ENCODE measurements at regions not wholly inside any gene's neighbourhood (a gene's known extent, or its start where the extent isn't known, plus 50 kb on each side); places are given as distances from the start of the nearest gene placed in this dataset.

- intact Hi-C loops (cut with DNase I), result loop anchor here (2.0 to 5.0 kb wide), 2 partner anchors 183 to 287 kb away; no protein-coding TSS in a partner anchor
- no peak for DNase-seq
- Histone ChIP-seq H3K27me3 (no peaks in the 10 kb centered on the region), H3K36me3 (no peaks in the 10 kb centered on the region), H3K9ac (ENCODE audit: low read depth in 2 of 2, low read length in 2 of 2) (no peak overlapping the region), H3K27ac (peak overlapping the region; percentile 54), H3K9me3 (no peaks in the 10 kb centered on the region), H3K4me1 (peaks cover 5% of the 10 kb centered on the region), H3K4me3 (no peak overlapping the region)
- no peak for TF ChIP-seq CTCF (IDR thresholded peaks at IDR 0.05)
Measured at GRCh38 chr3:56989977-56990640, 70.4 kb upstream of the SPATA12 start.

GRCh38 chr3:56989169-56989976 is 71.1 kb upstream of the SPATA12 start:
- H3K4me1 ChIP-seq, result peaks cover 5% of the 10 kb centered on the region
- TF ChIP-seq CTCF (IDR thresholded peaks at IDR 0.05), result peak; percentile 10
- DNase-seq, result no peak
- H3K9ac ChIP-seq (ENCODE audit: low read depth in 2 of 2, low read length in 2 of 2), result no peak overlapping the region
- intact Hi-C loops (cut with DNase I), result loop anchor here (2.0 to 5.0 kb wide), 2 partner anchors 182 to 287 kb away; no protein-coding TSS in a partner anchor
- H3K27ac ChIP-seq, result no peak overlapping the region
- no peaks in the 10 kb centered on the region for H3K36me3 ChIP-seq
- H3K9me3 ChIP-seq, result no peaks in the 10 kb centered on the region
- H3K4me3 ChIP-seq, result no peak overlapping the region
- H3K27me3 ChIP-seq, result no peaks in the 10 kb centered on the region

- intact Hi-C loops (cut with DNase I), result loop anchor here (2.0 to 5.0 kb wide), 2 partner anchors 181 to 286 kb away; no protein-coding TSS in a partner anchor
- peak; percentile 66 for TF ChIP-seq CTCF (IDR thresholded peaks at IDR 0.05)
- Histone ChIP-seq H3K4me3 (no peak overlapping the region), H3K9me3 (no peaks in the 10 kb centered on the region), H3K27ac (no peak overlapping the region), H3K36me3 (no peaks in the 10 kb centered on the region), H3K27me3 (no peaks in the 10 kb centered on the region), H3K9ac (ENCODE audit: low read depth in 2 of 2, low read length in 2 of 2) (no peak overlapping the region), H3K4me1 (peaks cover 5% of the 10 kb centered on the region)
- peak; percentile 85 for DNase-seq
Measured at GRCh38 chr3:56988458-56989168, 71.9 kb upstream of the SPATA12 start.

GRCh38 chr3:56987238-56987895 is 73.1 kb upstream of the SPATA12 start:
- intact Hi-C loops (cut with DNase I), result loop anchor here (5.0 kb wide), 1 partner anchor 180 kb away; no protein-coding TSS in a partner anchor
- Histone ChIP-seq H3K9ac (ENCODE audit: low read depth in 2 of 2, low read length in 2 of 2) (no peak overlapping the region), H3K9me3 (no peaks in the 10 kb centered on the region), H3K27me3 (no peaks in the 10 kb centered on the region), H3K36me3 (no peaks in the 10 kb centered on the region), H3K4me3 (no peak overlapping the region), H3K4me1 (peaks cover 5% of the 10 kb centered on the region), H3K27ac (no peak overlapping the region)
- no peak for TF ChIP-seq CTCF (IDR thresholded peaks at IDR 0.05)
- no peak for DNase-seq

- H3K4me3 ChIP-seq, result no peak overlapping the region
- no peak overlapping the region for H3K9ac ChIP-seq (ENCODE audit: low read depth in 2 of 2, low read length in 2 of 2)
- DNase-seq, result no peak
- no peak for TF ChIP-seq CTCF (IDR thresholded peaks at IDR 0.05)
- intact Hi-C loops (cut with DNase I), result loop anchor here (5.0 kb wide), 1 partner anchor 179 kb away; no protein-coding TSS in a partner anchor
- no peaks in the 10 kb centered on the region for H3K27me3 ChIP-seq
- no peaks in the 10 kb centered on the region for H3K9me3 ChIP-seq
- H3K27ac ChIP-seq, result no peak overlapping the region
- no peaks in the 10 kb centered on the region for H3K36me3 ChIP-seq
- peaks cover 5% of the 10 kb centered on the region for H3K4me1 ChIP-seq
Measured at GRCh38 chr3:56986347-56986746, 74.1 kb upstream of the SPATA12 start.

All from colonic mucosa (tissue), 4 donors.